ENCODE measurements at regions not wholly inside any gene's neighbourhood (a gene's known extent, or its start where the extent isn't known, plus 50 kb on each side); places are given as distances from the start of the nearest gene placed in this dataset.

DNA sequence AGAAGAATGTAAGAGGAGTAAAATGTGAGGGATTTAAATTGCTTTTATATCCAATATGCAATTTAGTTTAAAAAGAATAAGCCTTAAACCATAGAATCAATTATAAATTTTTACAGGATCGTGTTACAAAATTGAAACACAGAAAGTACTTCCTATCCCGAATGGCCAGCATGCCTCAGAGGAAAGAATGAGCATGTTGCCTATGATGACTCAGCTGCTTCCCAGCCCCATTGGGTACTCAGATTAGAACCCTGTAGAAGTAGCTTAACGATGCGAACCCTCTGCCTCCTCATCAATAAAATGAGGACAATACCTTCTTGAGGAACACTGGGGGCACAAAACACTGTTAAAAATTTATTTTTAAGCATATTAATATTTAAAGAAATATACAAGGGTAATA, 113.4 kb upstream of the CDK1 start:
- Histone ChIP-seq H3K36me3 (ENCODE audit: control insufficient read depth, insufficient read depth, low read length) (no peaks in the 10 kb centered on the region), H3K27me3 (ENCODE audit: control insufficient read depth, insufficient read depth, low read length) (no peaks in the 10 kb centered on the region), H3K4me3 (ENCODE audit: low read depth, low read length) (no peak overlapping the region)
- TF ChIP-seq, protein P1, sequence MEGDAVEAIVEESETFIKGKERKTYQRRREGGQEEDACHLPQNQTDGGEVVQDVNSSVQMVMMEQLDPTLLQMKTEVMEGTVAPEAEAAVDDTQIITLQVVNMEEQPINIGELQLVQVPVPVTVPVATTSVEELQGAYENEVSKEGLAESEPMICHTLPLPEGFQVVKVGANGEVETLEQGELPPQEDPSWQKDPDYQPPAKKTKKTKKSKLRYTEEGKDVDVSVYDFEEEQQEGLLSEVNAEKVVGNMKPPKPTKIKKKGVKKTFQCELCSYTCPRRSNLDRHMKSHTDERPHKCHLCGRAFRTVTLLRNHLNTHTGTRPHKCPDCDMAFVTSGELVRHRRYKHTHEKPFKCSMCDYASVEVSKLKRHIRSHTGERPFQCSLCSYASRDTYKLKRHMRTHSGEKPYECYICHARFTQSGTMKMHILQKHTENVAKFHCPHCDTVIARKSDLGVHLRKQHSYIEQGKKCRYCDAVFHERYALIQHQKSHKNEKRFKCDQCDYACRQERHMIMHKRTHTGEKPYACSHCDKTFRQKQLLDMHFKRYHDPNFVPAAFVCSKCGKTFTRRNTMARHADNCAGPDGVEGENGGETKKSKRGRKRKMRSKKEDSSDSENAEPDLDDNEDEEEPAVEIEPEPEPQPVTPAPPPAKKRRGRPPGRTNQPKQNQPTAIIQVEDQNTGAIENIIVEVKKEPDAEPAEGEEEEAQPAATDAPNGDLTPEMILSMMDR (IDR thresholded peaks at IDR 0.05; ENCODE audit: insufficient read depth, low read length, poor library complexity, severe bottlenecking), result no peak
- no peak for DNase-seq (ENCODE audit: low read depth)

DNA sequence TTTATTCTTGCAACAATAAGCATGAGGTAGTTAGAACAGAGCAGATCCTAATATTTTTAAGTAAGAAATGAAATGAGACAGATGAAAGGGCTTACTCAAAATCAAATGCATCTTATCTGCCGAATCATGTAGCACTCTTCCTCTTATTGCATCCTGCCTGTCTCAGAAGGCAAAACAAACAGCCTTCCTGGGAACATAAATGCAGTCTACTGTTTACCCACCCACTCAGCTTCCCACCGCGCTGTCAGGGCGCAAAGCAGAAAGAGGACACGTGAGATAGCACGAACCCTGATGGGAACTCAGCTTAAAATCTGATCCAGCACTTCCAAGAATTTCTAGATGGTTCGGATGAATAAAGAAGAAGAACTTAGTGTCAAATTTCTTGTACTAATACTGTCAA, 114.4 kb upstream of the CDK1 start:
- Histone ChIP-seq H3K4me3 (ENCODE audit: low read depth, low read length) (no peak overlapping the region), H3K36me3 (ENCODE audit: control insufficient read depth, insufficient read depth, low read length) (no peaks in the 10 kb centered on the region), H3K27me3 (ENCODE audit: control insufficient read depth, insufficient read depth, low read length) (no peaks in the 10 kb centered on the region)
- TF ChIP-seq, protein P1 (IDR thresholded peaks at IDR 0.05; ENCODE audit: insufficient read depth, low read length, poor library complexity, severe bottlenecking), result no peak
- no peak for DNase-seq (ENCODE audit: low read depth)

DNA sequence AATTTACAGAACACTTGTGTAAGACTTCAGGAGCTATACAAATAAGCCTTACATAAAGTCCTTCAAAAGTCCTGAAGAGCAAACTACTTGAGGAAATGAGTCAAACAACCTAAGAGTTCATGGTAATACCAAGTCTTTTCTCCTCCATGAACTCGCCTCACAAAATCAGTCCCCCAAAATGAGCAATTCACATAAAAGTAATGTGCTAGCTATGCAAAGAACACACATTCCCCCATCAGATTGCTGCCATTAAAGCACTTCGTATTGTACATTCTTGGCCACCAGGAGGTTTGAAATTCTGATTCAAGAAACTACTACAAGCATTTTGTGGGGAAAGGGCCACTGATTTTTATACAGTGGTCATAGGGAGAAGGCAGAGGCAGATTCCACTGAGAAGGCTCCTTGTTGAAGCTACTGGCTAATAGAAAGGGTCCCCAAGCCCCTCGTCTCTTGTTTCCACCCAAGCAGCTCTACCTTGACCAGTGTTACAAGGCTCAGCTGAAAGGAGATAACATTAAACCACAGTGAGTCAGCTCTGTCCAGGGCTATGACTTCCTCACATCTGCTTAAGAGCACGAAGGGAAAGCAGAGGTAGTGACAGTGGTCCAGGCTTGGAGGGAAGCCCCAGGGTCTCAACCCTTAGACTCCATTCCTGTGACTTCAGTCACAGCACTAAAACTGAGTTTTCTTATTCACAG, 115.2 kb upstream of the CDK1 start:
- Histone ChIP-seq H3K36me3 (ENCODE audit: control insufficient read depth, insufficient read depth, low read length) (no peaks in the 10 kb centered on the region), H3K4me3 (ENCODE audit: low read depth, low read length) (no peak overlapping the region), H3K27me3 (ENCODE audit: control insufficient read depth, insufficient read depth, low read length) (no peaks in the 10 kb centered on the region)
- TF ChIP-seq, protein P1 (IDR thresholded peaks at IDR 0.05; ENCODE audit: insufficient read depth, low read length, poor library complexity, severe bottlenecking), result no peak
- no peak for DNase-seq (ENCODE audit: low read depth)

DNA sequence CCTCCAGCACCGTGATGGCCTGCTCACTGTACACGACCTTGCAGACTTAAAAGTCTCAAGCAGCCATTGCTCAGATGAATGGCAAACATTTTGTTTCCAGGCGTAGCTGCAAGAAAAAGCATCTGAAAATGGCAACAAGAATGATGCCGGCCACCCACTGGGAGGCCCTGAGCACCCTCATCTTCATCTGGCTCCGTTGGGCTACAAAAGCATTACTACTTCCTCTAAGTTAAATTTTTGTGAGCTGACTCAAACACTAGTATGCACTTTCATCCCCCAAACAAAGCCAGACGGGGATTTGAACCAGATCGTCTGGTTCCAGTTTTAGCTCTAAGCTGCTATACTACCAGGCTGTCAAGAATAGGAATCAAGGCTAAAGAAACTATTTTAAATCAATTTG, 116.6 kb upstream of the CDK1 start:
- TF ChIP-seq, protein P1 (IDR thresholded peaks at IDR 0.05; ENCODE audit: insufficient read depth, low read length, poor library complexity, severe bottlenecking), result no peak
- Histone ChIP-seq H3K4me3 (ENCODE audit: low read depth, low read length) (no peak overlapping the region), H3K36me3 (ENCODE audit: control insufficient read depth, insufficient read depth, low read length) (no peaks in the 10 kb centered on the region), H3K27me3 (ENCODE audit: control insufficient read depth, insufficient read depth, low read length) (no peaks in the 10 kb centered on the region)
- DNase-seq (ENCODE audit: low read depth), result no peak

DNA sequence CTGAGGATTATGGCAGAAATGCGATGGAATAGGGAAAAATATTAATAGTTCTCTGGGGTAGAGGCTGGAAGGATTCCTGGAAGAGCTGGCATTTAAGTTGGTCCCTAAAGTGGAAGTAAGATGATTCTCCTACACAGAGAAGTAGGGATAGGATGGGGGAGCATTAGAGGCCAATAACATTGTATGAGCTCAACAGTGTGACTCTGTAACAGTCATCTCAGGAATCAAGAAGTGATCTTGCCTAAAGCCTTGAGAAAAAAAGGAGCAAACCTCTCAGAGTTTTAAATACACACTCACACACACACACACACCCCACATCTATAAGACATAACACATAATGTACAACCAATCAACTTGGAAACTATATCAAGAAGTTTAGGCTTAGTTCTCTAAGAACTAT, 117.7 kb upstream of the CDK1 start:
- H3K4me3 ChIP-seq (ENCODE audit: low read depth, low read length), result no peak overlapping the region
- TF ChIP-seq, protein P1 (IDR thresholded peaks at IDR 0.05; ENCODE audit: insufficient read depth, low read length, poor library complexity, severe bottlenecking), result no peak
- DNase-seq (ENCODE audit: low read depth), result no peak
- H3K27me3 ChIP-seq (ENCODE audit: control insufficient read depth, insufficient read depth, low read length), result no peaks in the 10 kb centered on the region
- no peaks in the 10 kb centered on the region for H3K36me3 ChIP-seq (ENCODE audit: control insufficient read depth, insufficient read depth, low read length)

Measured in kidney epithelial cell (primary cell).